Naive thymus-derived CD4-positive, alpha-beta T cell (primary cell): ENCODE measurements at regions not wholly inside any gene's neighbourhood (a gene's known extent, or its start where the extent isn't known, plus 50 kb on each side); places are given as distances from the start of the nearest gene placed in this dataset.
A peak's percentile ranks its signal among the peaks of the same experiment; 100 is the strongest.

Source experiments
- ATAC-seq: fragments of 150-1000 bp; cut with Tn5 transposase; 2 replicates; pipeline ENCODE4 v1.10.0; 2021; ENCODE audit warnings: mild to moderate bottlenecking, moderate library complexity
- CTCF ChIA-PET: fragments of 350-600 bp; sonication (Branson Sonifier 250); formaldehyde crosslinking; loops from one replicate; lab custom pipeline; 2021; ENCODE audit warnings: antibody characterized with exemption; lab: Charles Lee
- POLR2A ChIA-PET: fragments of 350-600 bp; sonication (Branson Sonifier 250); formaldehyde crosslinking; loops from one replicate; lab custom pipeline; 2021; ENCODE audit warnings: antibody characterized with exemption, inconsistent platforms; lab: Charles Lee
- DNase-seq, 9 donors: peaks; one replicate each; pipeline versions ENCODE4 v3.0.0 to v3.0.0-alpha.2; 2020 to 2022; ENCODE audit warnings: mixed read lengths in 1 of 9
- H3K27ac ChIP-seq: one replicate; pipeline ENCODE4 v1.7.0; 2013; ENCODE audit warnings: mild to moderate bottlenecking, low read depth, low read length, moderate library complexity
- H3K27me3 ChIP-seq, 2 donors: one replicate each; pipeline ENCODE4 v1.7.0; 2013; ENCODE audit warnings: low read length in 2 of 2, mild to moderate bottlenecking in 2 of 2, moderate library complexity in 2 of 2; ENCODE audit not compliant: control insufficient read depth in 2 of 2, insufficient read depth in 2 of 2
- H3K36me3 ChIP-seq, 3 experiments: 1 replicate in 2 of 3; 2 replicates in 1 of 3; pipeline ENCODE4 v1.7.0; 2013; ENCODE audit warnings: low read length in 3 of 3, mild to moderate bottlenecking in 3 of 3, moderate library complexity in 1 of 3; ENCODE audit not compliant: insufficient read depth in 3 of 3, control insufficient read depth in 2 of 3
- H3K4me1 ChIP-seq, 2 donors: one replicate each; pipeline ENCODE4 v1.7.0; 2013; ENCODE audit warnings: low read length in 2 of 2, mild to moderate bottlenecking in 2 of 2, moderate library complexity in 1 of 2; ENCODE audit not compliant: control insufficient read depth in 2 of 2, insufficient read depth in 2 of 2
- H3K4me3 ChIP-seq: 2 replicates; pipeline ENCODE4 v1.7.0; 2013; ENCODE audit warnings: mild to moderate bottlenecking, low read length
- H3K9me3 ChIP-seq, 3 experiments: 1 replicate in 2 of 3; 2 replicates in 1 of 3; pipeline ENCODE4 v1.7.0; 2013; ENCODE audit warnings: low read length in 3 of 3; ENCODE audit not compliant: control insufficient read depth in 2 of 3
- H3K27ac Mint-ChIP-seq, 9 donors: one replicate each; pipeline ENCODE4 v1.8.0; 2020 to 2022; ENCODE audit warnings: mixed read lengths in 9 of 9, mild to moderate bottlenecking in 8 of 9, moderate library complexity in 5 of 9, inconsistent platforms in 2 of 9
- H3K27me3 Mint-ChIP-seq, 5 donors: one replicate each; pipeline ENCODE4 v1.8.0; 2021 to 2022; ENCODE audit warnings: mixed read lengths in 5 of 5, mild to moderate bottlenecking in 1 of 5
- H3K36me3 Mint-ChIP-seq, 5 donors: one replicate each; pipeline ENCODE4 v1.8.0; 2020 to 2022; ENCODE audit warnings: mixed read lengths in 5 of 5, mild to moderate bottlenecking in 3 of 5, inconsistent platforms in 1 of 5
- H3K4me1 Mint-ChIP-seq, 7 donors: one replicate each; pipeline ENCODE4 v1.8.0; 2020 to 2022; ENCODE audit warnings: mixed read lengths in 7 of 7, mild to moderate bottlenecking in 3 of 7, inconsistent platforms in 1 of 7
- H3K4me3 Mint-ChIP-seq, 10 donors: one replicate each; pipeline ENCODE4 v1.8.0; 2020 to 2022; ENCODE audit warnings: mild to moderate bottlenecking in 10 of 10, mixed read lengths in 10 of 10, moderate library complexity in 6 of 10, inconsistent platforms in 2 of 10
- H3K9me3 Mint-ChIP-seq, 11 donors: one replicate each; pipeline ENCODE4 v1.8.0; 2020 to 2022; ENCODE audit warnings: mixed read lengths in 11 of 11, mild to moderate bottlenecking in 4 of 11, inconsistent platforms in 1 of 11, moderate library complexity in 1 of 11
- intact Hi-C, 2 donors: fragments of 100-400 bp; cut with micrococcal nuclease; formaldehyde crosslinking; loops; one replicate each; pipeline ENCODE4 v1.15.1; 2023

GRCh38 chr5:40374853-40375252 lies 304.9 kb upstream of the PTGER4 start:
- Histone ChIP-seq H3K4me1 (peaks cover 7 to 20% of the 10 kb centered on the region in 2 donors), H3K27ac (no peak overlapping the region), H3K36me3 (no peaks in the 10 kb centered on the region), H3K27me3 (no peaks in the 10 kb centered on the region), H3K9me3 (no peaks in the 10 kb centered on the region), H3K4me3 (no peak overlapping the region)
- Mint-ChIP-seq H3K27ac (no peak overlapping the region), H3K27me3 (no peaks in the 10 kb centered on the region), H3K4me3 (no peak overlapping the region), H3K4me1 (peaks cover 10 to 26% (median 20%) of the 10 kb centered on the region in 7 donors), H3K9me3 (peaks cover 0 to 14% (median 3%) of the 10 kb centered on the region in 11 donors), H3K36me3 (peaks cover 0 to 29% (median 4%) of the 10 kb centered on the region in 5 donors)
- POLR2A ChIA-PET: no interaction called here
- CTCF ChIA-PET: interaction anchor here (0.7 kb wide), 1 partner anchor 23 kb away, joined by 3 read pairs; no protein-coding TSS in a partner anchor
- intact Hi-C loops: no loop called here
- no peak for ATAC-seq
- DNase-seq: no peak

- CTCF ChIA-PET: interaction anchor here (0.6 to 1.2 kb wide), 4 partner anchors 69 to 321 kb away, joined by 3 read pairs; no protein-coding TSS in a partner anchor
- Mint-ChIP-seq H3K4me1 (peaks cover 0 to 17% (median 8%) of the 10 kb centered on the region in 7 donors), H3K27me3 (no peaks in the 10 kb centered on the region), H3K9me3 (peaks cover 0 to 22% (median 3%) of the 10 kb centered on the region in 11 donors), H3K4me3 (no peak overlapping the region), H3K36me3 (peaks cover 0 to 25% (median 6%) of the 10 kb centered on the region in 5 donors), H3K27ac (peak overlapping the region in 4 of 9 donors; percentile 11 to 86 (median 46))
- Histone ChIP-seq H3K4me3 (no peak overlapping the region), H3K27ac (no peak overlapping the region), H3K9me3 (no peaks in the 10 kb centered on the region), H3K27me3 (no peaks in the 10 kb centered on the region), H3K36me3 (no peaks in the 10 kb centered on the region), H3K4me1 (no peaks in the 10 kb centered on the region)
- intact Hi-C loops: loop anchor here in 1 of 2 donors (2.0 kb wide), 1 partner anchor 35 kb away; no protein-coding TSS in a partner anchor
- ATAC-seq: no peak
- POLR2A ChIA-PET: no interaction called here
- DNase-seq: no peak
Measured at GRCh38 chr5:40368200-40368599, 311.5 kb upstream of the PTGER4 start.

- ChIA-PET CTCF (interaction anchor here (1.4 kb wide), 1 partner anchor 319 kb away, joined by 3 read pairs; no protein-coding TSS in a partner anchor), POLR2A (no interaction called here)
- Mint-ChIP-seq H3K4me1 (peaks cover 0 to 17% (median 8%) of the 10 kb centered on the region in 7 donors), H3K4me3 (no peak overlapping the region), H3K27me3 (no peaks in the 10 kb centered on the region), H3K36me3 (peaks cover 0 to 30% (median 7%) of the 10 kb centered on the region in 5 donors), H3K9me3 (peaks cover 0 to 26% (median 4%) of the 10 kb centered on the region in 11 donors), H3K27ac (peak overlapping the region in 6 of 9 donors; percentile 19 to 86 (median 66))
- intact Hi-C loops: loop anchor here in 1 of 2 donors (1.0 to 2.0 kb wide), 8 partner anchors 43 to 418 kb away; no protein-coding TSS in a partner anchor
- peak; percentile 54 for ATAC-seq
- Histone ChIP-seq H3K36me3 (no peaks in the 10 kb centered on the region), H3K4me3 (no peak overlapping the region), H3K27ac (no peak overlapping the region), H3K27me3 (no peaks in the 10 kb centered on the region), H3K9me3 (no peaks in the 10 kb centered on the region), H3K4me1 (peaks cover 0 to under 1% of the 10 kb centered on the region in 2 donors)
- DNase-seq: peak in 7 of 9 donors; percentile 18 to 53 (median 38)
Measured at GRCh38 chr5:40367255-40367654, 312.5 kb upstream of the PTGER4 start.

GRCh38 chr5:40365342-40366330 lies 314.1 kb upstream of the PTGER4 start:
- no peak overlapping the region for H3K4me3 ChIP-seq

GRCh38 chr5:40364441-40364840 lies 315.3 kb upstream of the PTGER4 start:
- DNase-seq (no peak), ATAC-seq (no peak)
- H3K36me3 Mint-ChIP-seq: peaks cover 0 to 19% (median 7%) of the 10 kb centered on the region in 5 donors
- Histone ChIP-seq H3K4me3 (no peak overlapping the region), H3K36me3 (no peaks in the 10 kb centered on the region), H3K9me3 (no peaks in the 10 kb centered on the region), H3K27me3 (no peaks in the 10 kb centered on the region), H3K27ac (no peak overlapping the region), H3K4me1 (peaks cover 0 to 26% of the 10 kb centered on the region in 2 donors)
- peaks cover 0 to 21% (median 4%) of the 10 kb centered on the region in 11 donors for H3K9me3 Mint-ChIP-seq
- peaks cover 0 to 21% (median 9%) of the 10 kb centered on the region in 7 donors for H3K4me1 Mint-ChIP-seq
- intact Hi-C loops: no loop called here
- ChIA-PET POLR2A (interaction anchor here (0.7 kb wide), 1 partner anchor 76 kb away, joined by 3 read pairs; no protein-coding TSS in a partner anchor), CTCF (no interaction called here)
- H3K4me3 Mint-ChIP-seq: no peak overlapping the region
- H3K27ac Mint-ChIP-seq: no peak overlapping the region
- H3K27me3 Mint-ChIP-seq: no peaks in the 10 kb centered on the region

More at GRCh38 chr5:40365342-40366330, 314.1 kb upstream of the PTGER4 start:
- H3K36me3 ChIP-seq: no peaks in the 10 kb centered on the region
- ChIA-PET POLR2A (no interaction called here), CTCF (no interaction called here)
- peaks cover 0 to 17% (median 9%) of the 10 kb centered on the region in 7 donors for H3K4me1 Mint-ChIP-seq
- intact Hi-C loops: loop anchor here in 1 of 2 donors (2.0 kb wide), 1 partner anchor 417 kb away; no protein-coding TSS in a partner anchor
- peak overlapping the region in 3 of 9 donors; percentile 8 to 70 (median 26) for H3K27ac Mint-ChIP-seq
- no peaks in the 10 kb centered on the region for H3K27me3 ChIP-seq
- no peaks in the 10 kb centered on the region for H3K9me3 ChIP-seq
- no peak overlapping the region for H3K4me3 Mint-ChIP-seq
- peaks cover 0 to 23% (median 4%) of the 10 kb centered on the region in 11 donors for H3K9me3 Mint-ChIP-seq
- ATAC-seq (peak; percentile 67), DNase-seq (no peak)
- no peaks in the 10 kb centered on the region for H3K27me3 Mint-ChIP-seq
- no peak overlapping the region for H3K27ac ChIP-seq
- H3K36me3 Mint-ChIP-seq: peaks cover 0 to 25% (median 7%) of the 10 kb centered on the region in 5 donors
- H3K4me1 ChIP-seq: peaks cover 0 to 14% of the 10 kb centered on the region in 2 donors

- ChIA-PET POLR2A (no interaction called here), CTCF (no interaction called here)
- Mint-ChIP-seq H3K27ac (no peak overlapping the region), H3K9me3 (peaks cover 0 to 19% (median 4%) of the 10 kb centered on the region in 11 donors), H3K27me3 (no peaks in the 10 kb centered on the region), H3K36me3 (peaks cover 0 to 14% (median 7%) of the 10 kb centered on the region in 5 donors), H3K4me3 (peak overlapping the region in 1 of 10 donors; percentile 6), H3K4me1 (peaks cover 0 to 11% (median 4%) of the 10 kb centered on the region in 7 donors)
- no peaks in the 10 kb centered on the region for H3K9me3 ChIP-seq
- intact Hi-C loops: no loop called here
- H3K36me3 ChIP-seq: no peaks in the 10 kb centered on the region
- no peak overlapping the region for H3K4me3 ChIP-seq
- H3K27ac ChIP-seq: no peak overlapping the region
- peaks cover 0 to 30% of the 10 kb centered on the region in 2 donors for H3K4me1 ChIP-seq
- no peak for DNase-seq
- peak; percentile 63 for ATAC-seq
- H3K27me3 ChIP-seq: no peaks in the 10 kb centered on the region
Measured at GRCh38 chr5:40361378-40361777, 318.3 kb upstream of the PTGER4 start.
